HG03280 (cell line): ENCODE measurements at regions not wholly inside any gene's neighbourhood (a gene's known extent, or its start where the extent isn't known, plus 50 kb on each side); places are given as distances from the start of the nearest gene placed in this dataset.
"Not testable (repeated sequence)": the region's sequence is repeated elsewhere in the genome, so short reads cannot be mapped to it uniquely, and the experiment has no call there.

Experiments used
- ATAC-seq: cut with Tn5 transposase; IDR thresholded peaks from one replicate; pipeline ENCODE4 v1.9.1; 2021; ENCODE audit warnings: mild to moderate bottlenecking, moderate library complexity; ENCODE audit not compliant: unreplicated experiment

DNA sequence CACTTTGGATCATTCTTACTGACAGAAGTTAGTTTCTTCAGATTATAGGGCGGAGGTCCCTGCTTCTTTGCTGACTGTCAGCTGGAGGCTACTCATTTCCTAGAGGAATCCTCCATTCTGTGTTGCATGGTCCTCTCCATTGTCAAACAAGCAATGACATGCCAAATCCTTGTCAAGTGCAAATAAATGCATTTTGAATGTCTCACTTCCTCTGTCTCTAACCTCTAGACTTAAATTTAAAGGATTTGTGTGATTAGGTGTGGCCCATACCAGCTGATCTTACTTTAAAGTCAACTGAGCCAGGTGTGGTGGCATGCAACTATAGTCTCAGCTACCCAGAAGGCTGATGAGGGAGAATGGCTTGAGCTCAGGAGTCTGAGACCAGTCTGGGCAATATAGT, 458.4 kb upstream of the CCDC179 start:
- ATAC-seq, result no peak

DNA sequence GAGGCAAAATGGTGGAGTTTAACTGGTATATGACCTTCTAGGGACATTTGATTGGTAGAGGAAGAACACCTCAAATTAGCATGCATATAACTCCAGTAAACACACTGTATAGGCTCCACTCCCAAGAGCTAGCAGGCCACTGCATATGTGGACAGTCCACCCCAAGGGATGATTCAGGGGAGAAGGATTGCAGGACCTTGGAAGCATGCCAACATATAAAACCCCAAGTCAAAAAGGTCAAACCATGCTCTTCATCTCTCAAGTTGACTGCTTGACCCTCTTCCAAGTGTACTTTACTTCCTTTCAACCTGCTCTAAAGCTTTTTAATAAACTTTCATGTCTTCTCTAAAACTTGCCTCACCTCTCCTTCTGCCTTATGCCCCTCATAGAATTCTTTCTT, 459.9 kb upstream of the CCDC179 start:
- no peak for ATAC-seq

DNA sequence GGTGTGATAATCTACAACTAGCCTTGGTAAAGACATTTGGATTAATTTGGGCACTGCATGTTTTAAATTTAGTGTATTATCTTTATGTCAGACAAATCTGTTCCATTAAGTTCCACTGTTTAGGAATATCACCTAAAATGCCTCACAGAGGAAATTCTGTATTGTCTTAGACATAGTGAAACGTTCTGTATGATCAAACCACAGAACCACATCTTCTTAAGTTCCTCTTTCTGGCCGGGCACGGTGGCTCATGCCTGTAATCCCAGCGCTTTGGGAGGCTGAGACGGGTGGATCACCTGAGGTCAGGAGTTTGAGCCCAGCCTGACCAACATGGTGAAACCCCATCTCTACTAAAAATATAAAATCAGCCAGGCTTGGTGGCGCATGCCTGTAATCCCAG, 475.3 kb upstream of the CCDC179 start:
- not testable (repeated sequence) for ATAC-seq

DNA sequence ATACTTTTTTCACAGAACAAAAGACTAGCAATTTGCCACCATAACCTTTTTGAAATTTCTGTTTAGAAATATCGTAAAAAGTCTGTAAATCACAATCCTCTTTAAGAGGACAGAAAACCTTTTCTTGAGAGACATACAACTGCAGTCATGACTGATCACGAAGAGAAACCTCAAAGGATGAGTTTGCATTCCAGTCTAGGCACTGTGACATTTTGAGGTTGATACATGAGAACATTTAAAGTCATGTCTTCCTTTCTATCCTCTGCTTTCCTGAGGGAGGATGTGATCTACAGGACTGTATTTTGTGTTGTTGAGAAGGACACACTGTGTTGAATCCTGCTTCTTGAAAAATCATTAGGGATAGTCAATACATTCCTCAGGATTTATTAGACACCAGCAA, 476.7 kb upstream of the CCDC179 start:
- no peak for ATAC-seq

DNA sequence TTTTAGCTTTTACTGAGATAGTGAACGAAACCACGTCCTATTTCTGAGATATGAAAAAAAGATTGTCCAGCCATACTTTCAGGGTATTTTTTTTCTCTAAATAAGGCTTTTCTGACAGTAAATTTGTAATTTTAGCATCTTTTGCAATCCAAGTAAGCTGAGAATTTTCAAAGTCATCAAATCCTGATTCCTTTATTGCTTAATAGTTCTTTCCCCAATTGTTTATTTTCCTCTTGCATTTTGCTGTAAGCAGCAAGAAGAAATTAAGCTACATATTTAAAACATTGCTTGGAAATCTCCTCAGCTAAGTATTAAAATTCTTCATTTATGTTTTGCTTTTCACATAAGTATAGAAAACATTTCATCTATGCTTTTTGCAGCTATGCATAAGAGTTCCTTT, 493.3 kb upstream of the CCDC179 start:
- no peak for ATAC-seq

DNA sequence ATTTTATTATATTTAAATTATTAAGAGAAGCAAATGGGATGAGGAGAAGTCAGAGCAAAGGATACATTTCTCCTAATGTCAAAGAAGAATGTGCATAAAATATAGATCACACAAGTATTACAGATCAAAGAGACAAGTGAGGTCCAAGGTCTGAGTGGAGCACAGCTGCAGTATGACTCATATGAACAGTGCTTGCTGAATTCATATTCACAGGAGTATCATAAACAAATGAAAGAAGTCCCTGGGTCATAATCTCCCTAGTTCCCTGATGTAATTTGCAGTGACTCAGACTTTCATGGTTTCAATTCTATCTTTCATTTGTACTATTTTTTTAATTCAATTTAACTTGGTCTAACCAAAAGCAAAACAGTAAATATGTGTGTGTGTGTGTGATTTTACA, 499.0 kb upstream of the CCDC179 start:
- no peak for ATAC-seq

DNA sequence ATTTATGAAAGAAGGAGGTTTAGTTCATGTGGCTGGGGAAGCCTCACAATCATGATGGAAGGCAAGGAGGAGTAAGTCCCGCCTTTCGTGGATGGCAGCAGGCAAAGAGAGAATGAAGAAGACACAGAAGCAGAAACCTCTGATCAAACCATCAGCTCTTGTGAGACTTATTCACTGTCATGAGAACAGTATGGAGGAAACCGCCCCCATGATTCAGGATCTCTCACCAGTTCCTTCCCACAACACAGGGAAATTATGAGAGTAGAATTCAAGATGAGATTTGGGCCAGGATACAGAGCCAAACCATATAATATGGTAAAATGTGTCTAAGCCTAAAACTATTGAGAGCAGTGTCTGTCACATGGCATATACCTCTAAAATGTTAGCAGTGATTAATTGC, 503.8 kb upstream of the CCDC179 start:
- no peak for ATAC-seq

DNA sequence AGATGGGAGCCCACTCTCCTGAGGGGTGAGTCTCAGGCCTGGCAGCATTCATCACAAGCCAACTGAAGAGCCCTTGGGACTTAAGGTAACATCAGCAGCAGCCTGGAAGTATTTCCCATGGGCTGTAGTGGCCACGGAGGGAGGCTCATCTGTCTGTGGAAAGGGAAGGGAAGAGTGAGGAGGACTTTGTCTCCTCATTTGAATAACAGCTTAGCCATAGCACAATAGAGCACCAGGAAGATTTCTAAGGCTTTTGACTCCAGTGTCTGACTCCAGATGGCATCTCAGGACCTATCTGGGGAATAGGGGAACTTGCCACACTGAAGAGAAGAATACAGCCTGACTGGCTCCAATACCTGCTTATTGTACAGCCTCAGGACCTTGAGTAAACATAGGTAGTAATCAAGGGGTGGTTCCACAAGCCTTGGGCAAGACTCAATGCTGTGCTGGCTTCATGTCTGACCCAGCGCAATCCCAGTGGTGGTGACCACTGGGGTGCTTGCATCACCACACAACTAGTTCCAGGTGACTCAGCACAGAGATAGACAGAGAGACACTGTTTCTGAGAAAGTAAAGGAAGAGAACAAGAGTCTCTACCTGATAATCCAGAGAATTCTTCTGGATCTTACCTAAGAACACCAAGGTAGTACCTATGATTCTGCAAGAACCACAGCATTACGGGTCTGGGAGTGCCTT, 510.5 kb upstream of the CCDC179 start:
- ATAC-seq, result no peak

DNA sequence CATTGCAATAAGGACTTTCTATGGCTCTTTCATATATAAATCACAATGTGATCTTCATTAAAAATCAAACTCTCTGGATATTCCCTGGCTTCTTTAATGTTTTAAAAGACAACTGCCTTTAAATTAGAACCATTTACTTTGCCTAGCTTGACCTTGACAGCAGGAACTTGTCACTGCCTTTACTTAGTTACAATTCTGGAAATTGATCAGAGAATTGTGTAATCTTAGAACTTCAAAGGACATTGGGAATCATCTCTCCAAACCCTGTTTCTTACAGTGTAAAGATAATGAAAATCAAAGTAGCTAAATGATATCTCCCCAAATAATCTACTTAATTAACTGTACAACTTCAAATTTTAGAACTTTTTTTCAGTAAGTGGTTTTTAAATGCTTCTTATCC, 517.6 kb upstream of the CCDC179 start:
- ATAC-seq, result no peak

DNA sequence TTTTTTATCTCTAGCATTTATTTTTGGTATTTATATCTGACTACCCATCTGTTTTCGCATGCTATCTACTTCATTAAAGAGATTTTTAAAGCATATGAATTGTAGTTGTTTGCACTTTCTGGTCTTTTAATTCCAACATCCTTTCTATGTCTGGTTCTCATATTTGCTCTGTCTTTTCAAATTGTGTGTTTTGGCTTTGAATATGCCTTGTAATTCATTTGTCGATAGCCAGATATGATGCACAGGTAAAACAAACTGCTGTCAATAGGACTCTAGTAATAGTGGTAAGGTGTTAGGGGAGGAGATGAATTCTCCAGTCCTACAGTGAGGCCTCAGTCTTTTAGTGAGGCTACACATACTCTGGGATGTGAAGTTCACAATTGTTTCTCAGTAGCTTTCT, 530.8 kb upstream of the CCDC179 start:
- no peak for ATAC-seq

DNA sequence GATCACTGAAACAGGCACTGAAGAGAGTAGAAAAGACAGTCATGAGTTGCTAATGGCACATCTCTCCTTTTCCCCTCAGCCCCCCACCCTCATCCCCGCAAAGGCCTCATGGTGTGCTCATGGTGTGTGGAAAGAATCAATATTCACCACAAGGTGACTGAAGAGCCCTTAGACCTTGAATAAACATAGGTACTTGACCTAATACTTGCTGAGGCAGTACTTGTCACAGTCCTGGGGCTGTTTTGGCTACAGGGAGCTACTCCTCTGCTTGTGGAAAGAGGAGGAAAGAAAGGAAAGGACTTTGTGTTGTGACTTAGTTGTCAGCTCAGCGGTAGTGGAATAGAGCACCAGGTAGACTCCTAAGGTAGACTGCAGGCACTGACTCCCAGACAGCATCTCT, 537.8 kb upstream of the CCDC179 start:
- ATAC-seq, result no peak

DNA sequence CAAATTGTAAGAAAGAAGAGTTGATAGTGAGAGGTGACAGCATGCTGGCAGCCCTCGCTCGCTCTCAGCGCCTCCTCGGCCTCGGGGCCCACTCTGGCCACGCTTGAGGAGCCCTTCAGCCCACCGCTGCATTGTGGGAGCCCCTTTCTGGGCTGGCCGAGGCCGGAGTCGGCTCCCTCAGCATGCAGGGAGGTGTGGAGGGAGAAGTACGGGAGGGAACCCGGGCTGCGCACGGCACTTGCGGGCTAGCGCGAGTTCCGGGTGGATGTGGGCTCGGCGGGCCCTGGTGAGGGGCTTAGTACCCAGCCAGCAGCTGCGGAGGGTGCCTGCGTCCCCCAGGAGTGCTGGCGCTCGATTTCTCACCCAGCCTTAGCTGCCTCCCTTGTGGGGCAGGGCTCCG, 539.7 kb upstream of the CCDC179 start:
- no peak for ATAC-seq

DNA sequence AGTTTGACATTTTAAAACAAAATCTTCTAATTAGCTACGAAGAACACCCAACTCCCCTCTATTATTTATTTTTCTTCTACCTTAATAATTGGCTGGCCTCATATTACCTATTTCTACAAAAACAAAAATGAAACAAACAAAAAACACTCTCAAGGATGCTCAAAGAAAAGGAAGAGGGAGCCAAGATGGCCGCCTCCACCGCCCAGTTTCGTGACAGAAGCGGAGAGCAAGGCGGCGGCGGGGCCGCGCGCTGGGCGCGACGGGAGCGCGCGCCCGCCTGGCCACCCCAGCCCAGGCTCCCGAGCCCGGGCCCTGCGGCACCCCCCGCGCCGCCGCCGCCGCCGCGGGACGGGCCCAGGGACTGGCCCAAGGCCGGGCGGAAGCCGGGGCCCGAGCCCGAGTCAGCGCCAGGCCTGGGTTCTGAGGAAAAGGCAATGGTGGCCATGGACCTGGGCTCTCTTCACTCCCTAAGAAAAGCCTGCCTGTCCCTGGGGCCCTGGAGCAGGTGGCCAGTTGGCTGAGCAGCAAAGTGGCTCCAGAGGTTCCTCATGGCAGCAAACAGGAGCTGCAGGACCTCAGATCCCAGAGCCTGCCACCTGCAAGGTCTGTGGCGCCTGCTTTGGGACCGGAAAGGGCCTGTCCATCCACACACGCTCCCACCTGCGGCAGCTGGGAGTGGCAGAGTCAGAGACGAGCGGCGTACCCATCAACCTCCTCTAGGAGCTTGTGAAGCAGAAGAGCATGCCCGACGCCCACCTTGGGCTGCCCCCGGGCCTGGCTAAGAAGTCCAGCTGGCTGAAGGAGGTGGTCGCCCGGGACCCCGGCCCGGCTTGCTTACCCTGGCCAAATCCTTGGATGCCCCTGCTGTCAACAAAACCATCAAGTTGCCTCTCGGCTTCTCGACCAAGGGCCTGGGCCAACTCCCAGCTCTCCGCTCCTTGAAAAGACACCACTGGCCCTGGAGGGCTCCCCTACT, 543.2 kb upstream of the CCDC179 start:
- ATAC-seq, result no peak

DNA sequence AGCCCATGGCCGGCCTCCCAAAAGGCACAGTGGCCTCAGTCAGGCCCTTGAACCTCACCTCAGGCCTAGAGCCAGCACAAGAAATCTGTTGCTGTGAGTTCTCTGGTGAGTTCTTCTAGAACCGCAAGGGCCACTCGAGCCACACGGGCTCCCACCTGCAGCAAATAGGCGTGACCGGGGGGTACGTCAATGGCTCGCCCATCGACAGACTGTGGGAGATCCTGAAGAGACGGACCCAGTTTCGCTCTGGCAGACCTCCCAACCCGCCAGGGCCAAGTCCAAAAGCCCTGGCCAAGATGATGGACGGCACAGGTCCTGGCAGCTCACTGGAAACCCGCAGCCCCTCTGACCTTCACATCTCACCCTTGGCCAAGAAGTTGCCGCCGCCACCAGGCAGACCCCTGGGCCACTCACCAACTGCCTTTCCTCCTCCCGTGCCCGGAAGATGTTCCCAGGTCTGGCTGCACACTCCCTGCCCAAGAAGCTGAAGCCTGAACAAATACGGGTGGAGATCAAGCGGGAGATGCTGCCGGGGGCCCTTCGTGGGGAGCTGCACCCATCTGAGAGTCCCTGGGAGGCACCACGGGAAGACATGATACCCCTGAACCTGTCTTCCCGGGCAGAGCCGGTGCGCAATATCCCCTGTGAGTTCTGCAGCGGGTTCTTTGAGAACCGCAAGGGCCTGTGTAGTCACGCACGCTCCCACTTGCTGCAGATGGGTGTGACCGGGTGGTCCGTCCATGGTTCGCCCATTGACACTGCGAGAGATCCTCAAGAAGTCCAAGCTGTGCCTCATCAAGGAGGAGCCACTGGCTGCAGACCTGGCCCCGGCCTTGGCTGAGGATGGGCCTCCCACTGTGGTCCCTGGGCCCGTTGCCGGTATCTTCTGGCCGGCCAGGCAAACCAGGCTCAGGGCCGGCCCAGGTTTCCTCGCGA, 544.2 kb upstream of the CCDC179 start:
- no peak for ATAC-seq

DNA sequence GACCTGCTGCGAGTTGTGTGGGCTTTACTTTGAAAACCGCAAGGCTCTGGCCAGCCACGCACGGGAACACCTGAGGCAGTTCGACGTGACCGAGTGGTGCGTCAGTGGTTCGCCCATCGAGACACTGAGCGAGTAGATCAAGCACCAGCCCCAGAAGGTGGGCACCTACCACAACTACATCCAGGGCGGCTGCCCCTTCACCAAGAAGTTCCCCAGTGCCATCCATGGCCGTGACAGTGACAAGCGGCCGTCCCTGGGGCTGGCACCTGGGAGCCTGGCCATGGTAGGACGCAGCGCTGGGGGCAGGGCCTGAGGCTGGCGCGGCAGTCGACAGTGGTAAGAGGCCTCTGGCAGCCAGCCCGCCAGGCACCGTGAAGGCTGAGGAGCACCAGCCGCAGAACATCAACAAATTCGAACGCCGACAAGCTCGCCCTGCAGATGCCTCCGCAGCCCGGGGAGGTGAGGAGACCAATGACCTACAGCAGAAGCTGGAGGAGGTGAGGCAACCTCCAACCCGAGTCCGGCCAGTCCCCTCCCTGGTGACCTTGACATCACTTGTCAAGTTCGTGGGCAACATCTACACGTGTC, 545.2 kb upstream of the CCDC179 start:
- no peak for ATAC-seq

DNA sequence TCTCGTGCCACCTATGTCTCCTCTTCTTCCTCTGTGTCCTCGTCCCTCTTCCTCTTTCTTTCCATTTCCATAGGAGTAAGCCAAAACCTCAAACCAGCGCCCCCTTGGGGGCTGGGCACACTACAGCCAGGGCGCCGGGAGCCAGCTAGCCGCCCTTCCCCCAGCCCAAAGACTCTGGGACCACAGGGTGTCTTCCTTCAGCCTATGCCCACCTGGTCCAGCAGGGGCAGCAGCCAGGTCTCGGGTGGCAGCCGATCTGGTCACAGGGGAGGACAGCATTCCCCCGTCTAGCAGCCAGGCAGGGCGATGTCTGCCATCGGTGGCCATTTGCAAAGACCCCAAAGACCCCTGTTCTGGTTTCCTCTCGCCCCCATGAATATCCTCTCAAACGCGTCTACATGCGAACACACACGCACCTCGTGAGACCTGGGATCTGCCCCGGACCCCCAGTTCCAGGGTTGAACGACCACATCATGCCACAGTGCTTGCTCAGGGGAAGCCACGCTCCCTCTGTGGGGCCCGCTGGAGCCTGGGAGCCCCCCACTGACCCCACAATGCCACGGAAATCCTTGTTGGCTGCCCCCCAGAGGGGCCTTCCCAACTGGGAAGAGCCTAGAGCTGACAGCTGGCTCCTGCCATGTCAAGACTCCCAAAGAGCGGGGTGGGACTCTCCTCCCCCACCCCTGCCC, 546.0 kb upstream of the CCDC179 start:
- ATAC-seq, result no peak

DNA sequence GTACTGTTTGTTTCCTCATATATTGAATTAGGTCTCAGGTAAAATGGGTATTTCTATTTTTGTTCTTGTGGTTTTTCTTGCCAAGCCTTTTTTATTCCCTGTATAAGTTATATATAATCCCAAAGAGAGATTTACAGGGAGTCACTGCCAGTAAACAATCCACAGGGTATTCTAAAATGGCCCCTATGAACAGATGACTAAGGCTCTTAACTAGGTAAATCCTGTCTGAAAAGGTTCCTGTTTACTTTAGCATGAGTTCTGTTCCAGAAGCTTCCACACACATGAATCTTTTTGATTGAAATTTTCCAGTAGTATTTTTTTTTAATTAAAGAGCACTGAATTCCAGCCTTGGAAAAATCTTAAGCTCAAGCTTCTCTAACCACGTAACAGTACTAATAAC, 552.8 kb upstream of the CCDC179 start:
- ATAC-seq, result no peak

DNA sequence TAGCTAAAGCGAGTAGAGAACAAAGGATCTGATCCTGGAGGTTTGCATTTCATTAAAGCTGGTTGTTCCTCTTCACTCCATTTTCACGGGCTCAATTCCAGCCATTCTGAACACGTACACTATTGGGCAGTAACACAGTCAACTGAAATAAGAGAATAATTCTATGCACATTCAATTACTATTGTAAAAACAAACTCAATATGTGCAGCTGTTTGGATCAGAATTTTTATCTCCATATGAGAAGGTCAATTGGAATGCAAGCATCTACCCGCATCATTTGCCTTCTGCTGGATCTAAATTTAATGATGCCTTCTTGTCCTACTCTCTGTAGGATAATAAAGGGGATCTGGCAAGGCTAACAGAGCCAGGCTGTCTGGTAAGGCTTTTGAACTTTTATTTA, 562.8 kb upstream of the CCDC179 start:
- ATAC-seq, result no peak

DNA sequence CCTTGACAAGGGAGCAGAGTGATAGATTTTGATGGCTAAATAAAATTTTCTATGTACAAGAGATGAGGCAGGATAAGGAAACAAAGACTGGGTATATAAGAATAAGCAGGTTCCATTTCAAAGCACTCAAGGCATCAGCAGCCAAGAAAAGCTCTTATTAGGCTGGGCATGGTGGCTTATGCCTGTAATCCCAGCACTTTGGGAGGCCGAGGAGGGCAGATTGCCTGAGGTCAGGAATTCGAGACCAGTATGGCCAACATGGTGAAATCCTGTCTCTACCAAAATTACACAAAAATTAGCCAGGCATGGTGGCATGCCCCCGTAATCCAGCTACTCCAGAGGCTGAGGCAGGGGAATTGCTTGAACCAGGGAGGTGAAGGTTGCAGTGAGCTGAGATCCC, 563.4 kb upstream of the CCDC179 start:
- no peak for ATAC-seq

DNA sequence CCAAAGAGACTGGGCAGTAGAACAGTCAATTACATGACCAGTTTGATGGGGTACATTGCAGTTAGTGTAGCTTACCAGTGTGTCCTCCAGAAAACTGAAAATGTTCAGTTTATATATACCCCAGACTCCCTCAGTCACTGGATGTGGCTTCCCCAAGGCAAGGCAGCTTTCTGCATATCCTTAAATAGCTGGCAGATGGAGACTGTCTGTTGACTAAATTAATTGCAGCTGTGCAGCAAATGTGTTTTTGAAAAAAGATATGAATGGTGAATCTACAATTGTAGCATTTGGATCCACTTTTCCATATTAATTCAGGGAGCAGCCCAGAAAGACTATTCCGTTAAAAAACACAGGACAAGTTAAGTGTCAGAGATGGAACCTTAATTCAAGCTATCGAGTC, 565.1 kb upstream of the CCDC179 start:
- no peak for ATAC-seq
